MM.1S (cell line): ENCODE measurements at regions not wholly inside any gene's neighbourhood (a gene's known extent, or its start where the extent isn't known, plus 50 kb on each side); places are given as distances from the start of the nearest gene placed in this dataset.
A peak's percentile ranks its signal among the peaks of the same experiment; 100 is the strongest.

ENCODE experiments used
- DNase-seq: peaks from one replicate; pipeline ENCODE4 v3.0.0-alpha.2; 2015
- H2AFZ ChIP-seq: fragments of 300-600 bp; sonication (generic); 2 replicates; pipeline ENCODE4 v1.6.0; 2016; ENCODE audit warnings: antibody characterized with exemption, low read length
- H3F3A ChIP-seq: fragments of 300-600 bp; sonication (generic); 2 replicates; pipeline ENCODE4 v1.6.1; 2016; ENCODE audit warnings: mild to moderate bottlenecking, antibody characterized with exemption, low read length, moderate library complexity, mixed read lengths; ENCODE audit not compliant: insufficient read depth
- H3K27ac ChIP-seq: fragments of 300-600 bp; sonication (generic); 2 replicates; pipeline ENCODE4 v1.5.1; 2016; ENCODE audit warnings: mild to moderate bottlenecking, low read length
- H3K27me3 ChIP-seq: fragments of 300-600 bp; sonication (generic); replicated peaks from 2 replicates; pipeline ENCODE4 v1.6.0; 2016; ENCODE audit warnings: low read length; ENCODE audit not compliant: insufficient read depth
- H3K36me3 ChIP-seq: fragments of 300-600 bp; sonication (generic); replicated peaks from 2 replicates; pipeline ENCODE4 v1.6.1; 2016; ENCODE audit warnings: mild to moderate bottlenecking, low read length, mixed read lengths; ENCODE audit not compliant: insufficient read depth
- H3K4me1 ChIP-seq: fragments of 300-600 bp; sonication (generic); 2 replicates; pipeline ENCODE4 v1.6.1; 2016; ENCODE audit warnings: low read length, mixed read lengths
- H3K4me2 ChIP-seq: fragments of 300-600 bp; sonication (generic); 2 replicates; pipeline ENCODE4 v1.6.0; 2016; ENCODE audit warnings: low read depth, low read length
- H3K4me3 ChIP-seq: fragments of 300-600 bp; sonication (generic); 2 replicates; pipeline ENCODE4 v1.5.1; 2016; ENCODE audit warnings: low read length, mixed read lengths
- H3K79me2 ChIP-seq: fragments of 300-600 bp; sonication (generic); 2 replicates; pipeline ENCODE4 v1.6.1; 2016; ENCODE audit warnings: mixed run types, low read length, mixed read lengths
- H3K9ac ChIP-seq: fragments of 300-600 bp; sonication (generic); 2 replicates; pipeline ENCODE4 v1.6.1; 2016; ENCODE audit warnings: low read length, mixed read lengths
- H3K9me2 ChIP-seq: fragments of 300-600 bp; sonication (generic); replicated peaks from 2 replicates; pipeline ENCODE4 v1.6.1; 2016; ENCODE audit warnings: mild to moderate bottlenecking, low read length, mixed read lengths; ENCODE audit not compliant: insufficient read depth
- H3K9me3 ChIP-seq: fragments of 300-600 bp; sonication (generic); replicated peaks from 2 replicates; pipeline ENCODE4 v1.6.1; 2016; ENCODE audit warnings: mild to moderate bottlenecking, low read length, mixed read lengths; ENCODE audit not compliant: insufficient read depth
- H4K20me1 ChIP-seq: fragments of 300-600 bp; sonication (generic); 2 replicates; pipeline ENCODE4 v1.6.1; 2016; ENCODE audit warnings: mild to moderate bottlenecking, low read length, moderate library complexity, mixed read lengths; ENCODE audit not compliant: insufficient read depth
- CTCF ChIP-seq: fragments of 300-600 bp; sonication (generic); IDR thresholded peaks from 2 replicates; pipeline ENCODE4 v1.5.1; 2016; ENCODE audit warnings: antibody characterized with exemption, low read length, mixed read lengths
- EZH2 ChIP-seq: fragments of 300-600 bp; sonication (generic); optimal IDR thresholded peaks from 2 replicates; pipeline ENCODE3; 2017; ENCODE audit warnings: low read depth, mild to moderate bottlenecking, antibody characterized with exemption, low read length, mixed read lengths
- EZH2phosphoT487 ChIP-seq: fragments of 300-600 bp; sonication (generic); IDR thresholded peaks from 2 replicates; pipeline ENCODE4 v1.6.1; 2018; ENCODE audit warnings: antibody characterized with exemption, low read length

- Histone ChIP-seq H3K4me1 (peaks cover 15% of the 10 kb centered on the region; the same call in 1 of the 2 replicates), H3K27me3 (no peaks in the 10 kb centered on the region), H4K20me1 (no peaks in the 10 kb centered on the region), H3K79me2 (no peaks in the 10 kb centered on the region), H2AFZ (no peak overlapping the region), H3F3A (peaks cover 16% of the 10 kb centered on the region; the same call in 1 of the 2 replicates), H3K9me2 (no peaks in the 10 kb centered on the region), H3K9me3 (no peaks in the 10 kb centered on the region), H3K4me3 (peak overlapping the region; percentile 35; the same call in 1 of the 2 replicates), H3K36me3 (no peaks in the 10 kb centered on the region), H3K27ac (peak overlapping the region; percentile 84; the same call in 1 of the 2 replicates), H3K4me2 (peak overlapping the region; percentile 61; the same call in 1 of the 2 replicates), H3K9ac (peak overlapping the region; percentile 26; the same call in 1 of the 2 replicates)
- no peak for DNase-seq
- TF ChIP-seq EZH2phosphoT487: no peak
- TF ChIP-seq CTCF: no peak
- no peak for TF ChIP-seq EZH2
These were observed 106.7 kb upstream of the GK2 start for GRCh38 chr4:79514621-79515329.

GRCh38 chr4:79513576-79513975 lies 105.5 kb upstream of the GK2 start:
- Histone ChIP-seq H3K36me3 (no peaks in the 10 kb centered on the region), H4K20me1 (no peaks in the 10 kb centered on the region), H3K79me2 (no peaks in the 10 kb centered on the region), H3F3A (peaks cover 16% of the 10 kb centered on the region; the same call in 1 of the 2 replicates), H3K4me1 (peaks cover 15% of the 10 kb centered on the region; the same call in 1 of the 2 replicates), H3K4me3 (no peak overlapping the region), H3K27ac (no peak overlapping the region), H3K4me2 (no peak overlapping the region), H3K9me3 (no peaks in the 10 kb centered on the region), H3K9me2 (no peaks in the 10 kb centered on the region), H3K27me3 (no peaks in the 10 kb centered on the region), H2AFZ (no peak overlapping the region), H3K9ac (no peak overlapping the region)
- no peak for DNase-seq
- TF ChIP-seq CTCF (no peak), EZH2 (no peak), EZH2phosphoT487 (no peak)

GRCh38 chr4:79512363-79512762 lies 104.3 kb upstream of the GK2 start:
- H3K9ac ChIP-seq: no peak overlapping the region
- H3K27ac ChIP-seq: no peak overlapping the region
- H3K79me2 ChIP-seq: no peaks in the 10 kb centered on the region
- no peaks in the 10 kb centered on the region for H3K9me3 ChIP-seq
- no peak overlapping the region for H3K4me2 ChIP-seq
- H2AFZ ChIP-seq: no peak overlapping the region
- H3K4me3 ChIP-seq: no peak overlapping the region
- no peak for TF ChIP-seq EZH2phosphoT487
- no peak for TF ChIP-seq CTCF
- TF ChIP-seq EZH2: no peak
- H4K20me1 ChIP-seq: no peaks in the 10 kb centered on the region
- no peaks in the 10 kb centered on the region for H3K27me3 ChIP-seq
- no peaks in the 10 kb centered on the region for H3K9me2 ChIP-seq
- H3K4me1 ChIP-seq: peaks cover 15% of the 10 kb centered on the region; the same call in 1 of the 2 replicates
- H3F3A ChIP-seq: peaks cover 16% of the 10 kb centered on the region; the same call in 1 of the 2 replicates
- no peaks in the 10 kb centered on the region for H3K36me3 ChIP-seq
- DNase-seq: no peak
